ENCODE measurements at regions not wholly inside any gene's neighbourhood (a gene's known extent, or its start where the extent isn't known, plus 50 kb on each side); places are given as distances from the start of the nearest gene placed in this dataset.

DNA sequence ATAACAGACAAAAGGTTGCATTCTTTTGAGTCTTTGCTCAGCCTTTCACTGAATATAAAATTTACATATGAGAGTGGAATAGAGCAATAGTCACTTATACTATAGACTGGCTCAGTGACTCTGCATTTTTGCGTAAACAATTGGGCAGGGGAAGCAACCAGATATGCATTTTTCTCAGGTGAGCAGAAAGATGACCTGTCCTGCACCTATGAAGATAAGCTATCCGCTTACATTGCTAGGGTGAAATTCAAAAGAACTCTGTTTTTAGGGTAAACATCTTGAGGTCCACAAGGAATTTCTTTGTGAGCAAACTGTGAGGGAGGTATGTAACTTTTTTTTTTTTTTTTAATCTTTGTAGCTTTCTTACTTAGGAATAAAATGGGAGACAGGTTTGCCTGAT is 602.4 kb upstream of the PRKX start:
- DNase-seq (ENCODE audit: low read depth in 3 of 3, low spot score in 1 of 3) = no peak

GRCh38 chrX:4314586-4314985 is 601.1 kb upstream of the PRKX start:
- no peak for DNase-seq (ENCODE audit: low read depth in 3 of 3, low spot score in 1 of 3)

GRCh38 chrX:4277122-4277521 is 563.7 kb upstream of the PRKX start:
- no peak for DNase-seq (ENCODE audit: low read depth in 3 of 3, low spot score in 1 of 3)

DNA sequence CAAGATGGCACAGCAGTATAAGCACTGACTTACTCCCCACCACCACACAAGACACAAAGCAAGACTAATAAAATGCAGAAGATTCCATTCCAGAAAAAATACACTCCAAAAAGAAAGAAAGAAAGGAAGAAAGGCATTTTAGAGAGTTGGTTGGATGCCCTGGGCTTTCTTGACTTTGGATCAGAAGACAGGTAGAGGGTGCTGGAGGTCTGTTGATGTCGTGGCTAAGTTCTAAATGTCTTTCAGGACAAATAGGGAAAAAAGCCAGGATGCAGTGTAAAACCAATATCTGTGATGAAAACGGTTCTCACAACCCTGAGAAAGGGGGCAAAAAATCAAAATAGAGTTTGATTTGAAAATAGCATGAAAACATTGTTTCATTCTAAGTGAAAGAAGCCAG is 555.2 kb upstream of the PRKX start:
- DNase-seq (ENCODE audit: low read depth in 3 of 3, low spot score in 1 of 3) = no peak

GRCh38 chrX:4265036-4265435 is 551.6 kb upstream of the PRKX start:
- DNase-seq (ENCODE audit: low read depth in 3 of 3, low spot score in 1 of 3) = no peak

- no peak for DNase-seq (ENCODE audit: low read depth in 3 of 3, low spot score in 1 of 3)
Observed at GRCh38 chrX:4263030-4263803, 549.8 kb upstream of the PRKX start.

DNA sequence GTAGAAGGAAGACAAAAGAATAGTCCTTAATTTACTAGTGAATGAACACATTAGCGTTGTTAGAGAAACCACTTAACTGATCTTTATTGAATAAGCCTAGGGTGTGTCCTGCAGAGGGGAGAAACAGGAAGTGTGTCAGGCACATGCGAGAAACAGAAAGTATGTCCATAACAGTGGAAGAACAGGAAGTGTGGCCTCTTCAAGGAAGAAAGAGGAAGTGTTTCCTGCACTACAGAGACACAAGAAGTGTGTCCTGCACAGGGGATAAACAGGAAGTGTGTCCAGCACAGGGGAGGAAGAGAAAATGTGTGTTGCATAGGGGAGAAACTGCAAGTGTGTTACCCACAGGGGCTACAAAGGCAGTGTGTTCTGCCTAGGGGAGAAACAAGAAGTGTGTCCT is 539.6 kb upstream of the PRKX start:
- no peak for DNase-seq (ENCODE audit: low read depth in 3 of 3, low spot score in 1 of 3)

DNA sequence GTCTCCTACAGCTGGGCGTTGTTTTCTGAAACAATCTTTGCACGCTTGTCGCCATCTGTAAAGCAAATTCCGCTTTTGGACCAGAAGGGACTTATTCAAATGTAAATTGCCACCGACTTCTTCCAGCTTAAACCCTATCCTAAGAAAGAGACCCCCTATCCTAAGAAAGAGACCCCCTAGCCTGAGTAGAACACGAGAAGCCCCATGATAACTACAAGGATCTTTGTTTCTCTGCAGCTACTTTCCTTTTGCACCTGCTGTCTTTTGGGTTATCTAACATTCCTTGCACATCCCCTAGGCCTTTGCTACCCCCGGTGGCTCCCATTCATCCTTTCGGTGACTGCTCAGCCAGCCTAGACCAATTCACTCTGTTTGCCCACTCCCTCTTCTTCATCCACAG is 536.0 kb upstream of the PRKX start:
- no peak for DNase-seq (ENCODE audit: low read depth in 3 of 3, low spot score in 1 of 3)

DNA sequence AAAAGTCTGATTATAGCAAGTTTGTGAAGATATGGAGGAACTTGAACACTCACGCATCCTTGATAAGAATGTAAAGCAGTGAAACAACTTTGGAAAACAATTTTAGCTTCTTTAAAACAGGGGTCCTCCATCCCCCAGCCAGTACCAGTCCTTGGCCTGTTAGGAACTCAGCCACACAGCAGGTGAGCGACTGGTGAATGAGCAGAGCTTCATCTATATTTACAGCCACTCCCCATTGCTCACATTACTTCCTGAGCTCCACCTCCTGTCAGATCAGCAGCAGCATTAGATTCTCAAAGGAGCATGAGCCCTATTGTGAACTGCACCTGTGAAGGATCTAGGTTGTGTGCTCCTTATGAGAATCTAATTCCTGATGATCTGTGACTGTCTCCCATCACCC is 530.3 kb upstream of the PRKX start:
- no peak for DNase-seq (ENCODE audit: low read depth in 3 of 3, low spot score in 1 of 3)

DNA sequence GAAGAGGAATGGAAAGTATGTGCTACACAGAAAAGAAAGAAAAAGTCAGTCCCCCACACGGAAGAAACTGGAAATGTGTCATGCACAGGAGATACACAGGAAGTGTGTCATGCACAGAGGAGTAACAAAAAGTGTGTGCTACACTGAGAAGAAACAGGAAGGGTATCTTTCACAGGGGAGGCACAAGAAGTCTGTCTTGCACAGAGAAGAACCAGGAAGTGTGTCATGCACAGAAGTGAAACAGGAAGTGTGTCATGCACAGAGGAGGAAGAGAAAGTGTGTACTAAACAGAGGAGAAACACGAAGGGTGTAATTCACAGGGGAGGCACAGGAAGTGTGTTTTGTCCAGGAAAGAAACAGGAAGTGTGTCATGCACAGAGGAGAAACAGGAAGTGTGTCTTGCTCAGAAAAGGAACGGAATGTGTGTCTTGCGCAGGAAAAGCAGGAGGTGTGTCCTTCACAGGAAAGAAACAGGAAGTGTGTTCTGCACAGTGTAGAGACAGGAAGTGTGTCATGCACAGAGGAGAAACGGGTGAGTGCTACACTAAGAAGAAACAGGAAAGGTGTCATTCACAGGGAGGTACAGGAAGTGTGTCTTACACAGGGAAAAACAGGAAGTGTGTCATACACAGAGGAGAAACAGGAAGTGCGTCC is 527.2 kb upstream of the PRKX start:
- no peak for DNase-seq (ENCODE audit: low read depth in 3 of 3, low spot score in 1 of 3)

DNA sequence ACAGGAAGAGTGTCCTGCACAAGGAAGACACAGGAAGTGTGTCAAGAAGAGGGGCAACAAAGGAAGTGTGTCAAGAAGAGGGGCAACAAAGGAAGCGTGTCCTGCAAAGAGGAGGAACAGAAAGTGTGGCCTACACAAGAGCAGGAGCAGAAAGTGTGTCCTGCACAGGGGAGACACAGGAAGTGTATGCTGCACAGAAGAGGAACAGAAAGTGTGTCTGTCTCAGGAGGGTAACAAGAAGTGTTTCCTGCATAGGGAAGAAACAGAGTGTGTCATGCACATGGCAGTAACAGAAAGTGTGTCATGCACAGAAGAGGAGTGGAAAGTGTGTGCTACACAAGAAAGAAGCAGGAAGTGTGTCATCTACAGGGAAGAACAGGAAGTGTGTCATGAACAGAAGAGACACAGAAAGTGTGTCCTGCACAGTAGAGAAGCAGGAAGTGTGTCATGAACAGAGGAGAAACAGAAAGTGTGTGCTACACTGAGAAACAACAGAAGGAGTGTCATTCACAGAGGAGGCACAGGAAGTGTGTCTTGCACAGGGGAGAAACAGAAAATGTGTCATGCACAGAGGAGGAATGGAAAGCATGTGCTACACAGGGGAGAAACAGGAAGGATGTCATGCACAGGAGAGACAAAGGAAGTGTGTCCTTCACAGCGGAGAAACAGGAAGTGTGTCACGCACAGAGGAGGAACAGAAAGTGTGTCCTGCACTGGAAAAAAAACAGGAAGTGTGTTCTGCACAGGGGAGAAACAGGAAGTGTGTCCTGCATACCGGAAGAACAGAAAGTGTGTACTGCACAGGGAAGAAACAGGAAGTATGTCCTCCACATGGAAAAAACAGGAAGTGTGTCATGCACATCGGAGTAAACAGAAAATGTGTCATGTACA is 526.4 kb upstream of the PRKX start:
- no peak for DNase-seq (ENCODE audit: low read depth in 3 of 3, low spot score in 1 of 3)

DNA sequence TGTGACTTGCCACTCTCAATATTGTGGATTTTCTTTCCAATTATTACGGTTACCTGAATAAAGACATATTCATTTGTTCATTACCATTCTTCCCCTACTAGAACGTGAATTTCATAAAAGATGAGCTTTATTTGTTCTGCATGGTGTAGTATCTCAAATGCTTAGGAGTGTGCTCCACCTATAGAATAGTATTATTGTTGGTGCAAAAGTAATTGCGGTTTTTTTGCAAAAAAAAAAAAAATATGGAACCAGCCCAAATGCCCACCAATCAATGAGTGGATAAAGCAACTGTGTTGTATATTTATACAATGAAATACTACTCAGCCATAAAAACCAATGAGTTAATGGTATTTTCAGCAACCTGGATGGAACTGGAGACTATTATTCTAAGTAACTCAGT is 525.5 kb upstream of the PRKX start:
- DNase-seq (ENCODE audit: low read depth in 3 of 3, low spot score in 1 of 3) = no peak

GRCh38 chrX:4225086-4225485 is 511.6 kb upstream of the PRKX start:
- DNase-seq (ENCODE audit: low read depth in 3 of 3, low spot score in 1 of 3) = no peak

- DNase-seq (ENCODE audit: low read depth in 3 of 3, low spot score in 1 of 3) = no peak
Observed at GRCh38 chrX:4206941-4207340, 493.5 kb upstream of the PRKX start.

DNA sequence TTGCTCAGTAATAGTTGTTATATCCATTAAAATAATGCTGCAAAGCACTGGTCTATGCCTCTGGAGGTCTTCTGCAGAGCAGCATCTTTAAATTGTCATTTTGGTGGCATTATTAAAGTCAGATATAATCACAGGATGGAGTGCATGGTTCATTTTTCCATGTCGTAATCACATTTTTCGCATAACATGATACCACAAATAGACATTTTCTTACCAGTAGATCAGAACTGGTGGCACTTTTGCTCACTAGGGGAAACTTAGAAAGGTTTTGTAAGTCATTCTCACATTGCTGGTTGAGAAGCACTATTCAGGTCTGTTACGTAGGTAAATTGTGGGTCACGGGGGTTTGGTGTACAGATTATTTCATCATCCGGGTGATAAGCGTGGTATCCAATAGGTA is 484.5 kb upstream of the PRKX start:
- no peak for DNase-seq (ENCODE audit: low read depth in 3 of 3, low spot score in 1 of 3)

GRCh38 chrX:4193500-4194155 is 480.2 kb upstream of the PRKX start:
- DNase-seq (ENCODE audit: low read depth in 3 of 3, low spot score in 1 of 3) = no peak

- no peak for DNase-seq (ENCODE audit: low read depth in 3 of 3, low spot score in 1 of 3)
Observed at GRCh38 chrX:4186331-4186730, 472.9 kb upstream of the PRKX start.

DNA sequence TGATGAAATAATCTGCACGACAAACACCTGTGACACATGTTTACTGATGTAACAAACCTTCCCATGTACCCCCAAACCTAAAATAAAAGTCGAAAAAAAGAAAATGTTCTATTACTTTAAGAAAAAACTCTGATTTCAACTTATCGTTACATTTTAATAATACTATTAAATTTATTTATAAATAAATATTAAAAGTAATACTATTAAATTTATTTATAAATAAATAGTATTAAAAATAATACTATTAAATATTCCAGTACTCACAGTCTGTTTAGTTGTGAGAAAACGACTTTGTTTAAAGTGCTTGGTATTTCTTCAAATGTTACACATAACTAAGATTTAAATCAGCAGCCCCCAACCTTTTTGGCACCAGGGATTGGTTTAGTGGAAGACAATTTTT is 471.6 kb upstream of the PRKX start:
- DNase-seq (ENCODE audit: low read depth in 3 of 3, low spot score in 1 of 3) = no peak

GRCh38 chrX:4182408-4182806 is 469.0 kb upstream of the PRKX start:
- DNase-seq (ENCODE audit: low read depth in 3 of 3, low spot score in 1 of 3) = no peak

GRCh38 chrX:4181782-4182407 is 468.4 kb upstream of the PRKX start:
- no peak for DNase-seq (ENCODE audit: low read depth in 3 of 3, low spot score in 1 of 3)

DNA sequence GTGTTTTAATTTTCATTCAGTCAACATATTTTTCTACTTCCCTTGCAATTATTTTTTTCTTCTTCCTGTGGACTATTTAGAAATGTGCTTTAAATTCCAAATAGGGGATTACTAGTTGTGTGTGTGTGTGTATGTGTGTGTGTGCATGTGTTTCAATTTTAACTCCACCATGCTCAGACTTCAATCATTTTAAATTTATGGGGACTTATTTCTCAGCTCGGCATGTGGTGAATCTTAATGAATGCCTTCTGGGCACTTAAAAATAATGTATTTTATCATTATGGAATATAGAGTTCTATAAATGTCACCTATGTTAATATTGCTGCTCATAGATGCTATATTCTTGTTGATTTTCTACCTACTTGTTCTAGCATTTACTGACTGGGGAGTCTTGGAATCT is 465.6 kb upstream of the PRKX start:
- no peak for DNase-seq (ENCODE audit: low read depth in 3 of 3, low spot score in 1 of 3)
